H1 (cell line): ENCODE measurements at regions not wholly inside any gene's neighbourhood (a gene's known extent, or its start where the extent isn't known, plus 50 kb on each side); places are given as distances from the start of the nearest gene placed in this dataset.

Source experiments
- CTCF ChIA-PET: fragments of 300-600 bp; sonication (Branson Sonifier 250); formaldehyde crosslinking; loops from one replicate; lab custom pipeline; 2021; ENCODE audit not compliant: partially characterized antibody; lab: Charles Lee
- POLR2A ChIA-PET: fragments of 300-600 bp; sonication (Branson Sonifier 250); formaldehyde crosslinking; loops from one replicate; lab custom pipeline; 2021; ENCODE audit warnings: inconsistent platforms; ENCODE audit not compliant: partially characterized antibody; lab: Charles Lee
- DNase-seq, 2 experiments: peaks; one replicate each; pipeline versions ENCODE4 v3.0.0 to v3.0.0-alpha.2; 2010 to 2022; ENCODE audit warnings: low spot score in 2 of 2, low read depth in 1 of 2, mixed read lengths in 1 of 2
- FAIRE-seq: peaks from 2 replicates; lab custom pipeline; 2011; peaks lifted over from hg19 to GRCh38; lab: Jason Lieb, UNC
- H2AFZ ChIP-seq: 2 replicates; pipeline ENCODE4 v1.8.1; 2012; ENCODE audit warnings: low read length, inconsistent platforms
- H2AK5ac ChIP-seq: 2 replicates; pipeline ENCODE4 v1.6.1; 2013; ENCODE audit warnings: low read depth, low read length
- H2BK120ac ChIP-seq: replicated peaks from 2 replicates; pipeline ENCODE3; 2013; ENCODE audit warnings: low read depth, low read length, inconsistent platforms
- H2BK12ac ChIP-seq: 2 replicates; pipeline ENCODE4 v1.6.1; 2013; ENCODE audit warnings: low read depth, low read length
- H2BK15ac ChIP-seq: 2 replicates; pipeline ENCODE4 v1.6.1; 2013; ENCODE audit warnings: low read length
- H2BK20ac ChIP-seq: 2 replicates; pipeline ENCODE4 v1.6.1; 2013; ENCODE audit warnings: low read length
- H2BK5ac ChIP-seq: 2 replicates; pipeline ENCODE4 v1.6.1; 2013; ENCODE audit warnings: low read depth, low read length
- H3K14ac ChIP-seq: 2 replicates; pipeline ENCODE4 v1.6.1; 2013; ENCODE audit warnings: inconsistent platforms; ENCODE audit not compliant: insufficient read length
- H3K18ac ChIP-seq: 2 replicates; pipeline ENCODE4 v1.6.1; 2013; ENCODE audit warnings: low read length; ENCODE audit errors: extremely low read depth
- H3K23ac ChIP-seq: 2 replicates; pipeline ENCODE4 v1.6.1; 2013; ENCODE audit warnings: inconsistent platforms; ENCODE audit not compliant: insufficient read length
- H3K23me2 ChIP-seq: 2 replicates; pipeline ENCODE4 v1.6.1; 2013; ENCODE audit warnings: low read depth, low read length
- H3K27ac ChIP-seq: 2 replicates; pipeline ENCODE4 v1.6.1; 2011; ENCODE audit warnings: low read depth, low read length, inconsistent platforms
- H3K27me3 ChIP-seq, 4 experiments: replicated peaks in 1 of 4; 1 replicate in 1 of 4; 2 replicates in 3 of 4; pipeline versions ENCODE4 v1.6.1 to v1.8.1; 2011 to 2013; ENCODE audit warnings: low read length in 3 of 4, mild to moderate bottlenecking in 3 of 4, inconsistent platforms in 2 of 4, mixed read lengths in 2 of 4, moderate library complexity in 1 of 4; ENCODE audit not compliant: control insufficient read depth in 3 of 4, insufficient read depth in 3 of 4; ENCODE audit errors: extremely low read depth in 1 of 4
- H3K36me3 ChIP-seq, 4 experiments: 2 replicates each; pipeline versions ENCODE4 v1.6.1 to v1.8.1; 2011 to 2013; ENCODE audit warnings: mild to moderate bottlenecking in 4 of 4, low read length in 3 of 4, moderate library complexity in 2 of 4, control low read depth in 1 of 4, inconsistent platforms in 1 of 4; ENCODE audit not compliant: insufficient read depth in 4 of 4, control insufficient read depth in 2 of 4
- H3K4ac ChIP-seq: replicated peaks from 2 replicates; pipeline ENCODE3; 2013; ENCODE audit warnings: low read length, low read depth, mixed read lengths, inconsistent platforms; ENCODE audit not compliant: insufficient read length
- H3K4me1 ChIP-seq, 4 experiments: replicated peaks in 1 of 4; 1 replicate in 1 of 4; 2 replicates in 3 of 4; pipeline versions ENCODE4 v1.6.1 to v1.8.1; 2011 to 2013; ENCODE audit warnings: low read length in 3 of 4, inconsistent platforms in 2 of 4, mixed read lengths in 1 of 4; ENCODE audit not compliant: insufficient read depth in 4 of 4, control insufficient read depth in 3 of 4
- H3K4me2 ChIP-seq, 2 experiments: 2 replicates each; pipeline versions ENCODE4 v1.6.1 to v1.8.1; 2011 to 2013; ENCODE audit warnings: low read depth in 2 of 2, low read length in 2 of 2, control low read depth in 1 of 2, inconsistent platforms in 1 of 2, mild to moderate bottlenecking in 1 of 2; ENCODE audit not compliant: insufficient read depth in 1 of 2
- H3K4me3 ChIP-seq, 4 experiments: fragments of 200-600, 300-600 bp in 1 of 4; sonication (generic), shearing (Covaris generic), sonication (Bioruptor Twin) in 1 of 4; 2 replicates each; pipeline versions ENCODE4 v1.5.1 to v1.8.1; 2011 to 2016; ENCODE audit warnings: low read length in 4 of 4, low read depth in 3 of 4, control low read depth in 2 of 4, inconsistent platforms in 2 of 4, mild to moderate bottlenecking in 2 of 4, mixed read lengths in 1 of 4, moderate library complexity in 1 of 4; ENCODE audit not compliant: insufficient read depth in 2 of 4; ENCODE audit errors: extremely low read depth in 1 of 4
- H3K56ac ChIP-seq: replicated peaks from 2 replicates; pipeline ENCODE3; 2013; ENCODE audit warnings: low read depth, mild to moderate bottlenecking, mixed read lengths, low read length, inconsistent platforms; ENCODE audit not compliant: insufficient read length
- H3K79me1 ChIP-seq: 2 replicates; pipeline ENCODE4 v1.6.1; 2013; ENCODE audit warnings: low read depth, low read length, control low read depth
- H3K79me2 ChIP-seq, 2 experiments: 2 replicates each; pipeline versions ENCODE4 v1.6.1 to v1.8.1; 2012 to 2013; ENCODE audit warnings: low read length in 2 of 2, mild to moderate bottlenecking in 2 of 2, inconsistent platforms in 1 of 2; ENCODE audit not compliant: insufficient read depth in 2 of 2, control insufficient read depth in 1 of 2
- H3K9ac ChIP-seq, 4 experiments: replicated peaks in 1 of 4; 1 replicate in 1 of 4; 2 replicates in 3 of 4; pipeline versions ENCODE4 v1.6.1 to v1.8.1; 2011 to 2013; ENCODE audit warnings: low read depth in 3 of 4, low read length in 3 of 4, control low read depth in 2 of 4, mild to moderate bottlenecking in 2 of 4, moderate library complexity in 2 of 4, inconsistent platforms in 1 of 4; ENCODE audit errors: extremely low read depth in 1 of 4
- H3K9me3 ChIP-seq, 2 experiments: 2 replicates each; pipeline versions ENCODE4 v1.6.1 to v1.8.1; 2012 to 2013; ENCODE audit warnings: mild to moderate bottlenecking in 2 of 2, moderate library complexity in 2 of 2, control low read depth in 1 of 2, inconsistent platforms in 1 of 2, low read depth in 1 of 2, low read length in 1 of 2, mixed read lengths in 1 of 2; ENCODE audit not compliant: insufficient read depth in 2 of 2
- H4K20me1 ChIP-seq, 2 experiments: replicated peaks in 1 of 2; 2 replicates each; pipeline versions ENCODE3 to v1.8.1; 2011 to 2013; ENCODE audit warnings: inconsistent platforms in 2 of 2, low read length in 2 of 2, mild to moderate bottlenecking in 1 of 2; ENCODE audit not compliant: insufficient read depth in 2 of 2, control insufficient read depth in 1 of 2
- H4K5ac ChIP-seq: 2 replicates; pipeline ENCODE4 v1.6.1; 2013; ENCODE audit warnings: low read length, low read depth, mixed read lengths, inconsistent platforms; ENCODE audit not compliant: insufficient read length
- H4K8ac ChIP-seq: 2 replicates; pipeline ENCODE4 v1.8.0; 2013; ENCODE audit warnings: mild to moderate bottlenecking, moderate library complexity, low read length, inconsistent platforms; ENCODE audit not compliant: insufficient read depth; ENCODE audit errors: extremely low read depth
- H4K91ac ChIP-seq: replicated peaks from 2 replicates; pipeline ENCODE3; 2013; ENCODE audit warnings: low read length, mixed read lengths, inconsistent platforms; ENCODE audit not compliant: insufficient read length
- BCL11A ChIP-seq, 2 experiments: IDR thresholded peaks; one replicate each; pipeline ENCODE4 v1.6.1; 2011; ENCODE audit warnings: low read depth in 2 of 2, low read length in 2 of 2, mild to moderate bottlenecking in 2 of 2
- CEBPB ChIP-seq: IDR thresholded peaks from 2 replicates; pipeline ENCODE4 v1.6.1; 2012; ENCODE audit warnings: low read depth, low read length
- SP1 ChIP-seq: IDR thresholded peaks from 2 replicates; pipeline ENCODE4 v1.6.1; 2011; ENCODE audit warnings: low read depth, low read length
- TCF12 ChIP-seq: IDR thresholded peaks from 2 replicates; pipeline ENCODE4 v1.6.1; 2011; ENCODE audit warnings: low read depth, mild to moderate bottlenecking, low read length
- WGBS, 2 experiments: shearing (Covaris generic) in 1 of 2; methylation state at CpG; one replicate each; pipeline versions ENCODE4 v1.1.6 to v1.1.7; 2013 to 2015; ENCODE audit warnings: low lambda C conversion rate in 2 of 2, mixed read lengths in 2 of 2, inconsistent platforms in 1 of 2, low coverage in 1 of 2, missing lambda C conversion rate in 1 of 2; ENCODE audit not compliant: insufficient replicate concordance in 2 of 2, insufficient coverage in 1 of 2, insufficient read length in 1 of 2; ENCODE audit errors: extremely low coverage in 1 of 2, missing lambda C conversion rate in 1 of 2; 5-methylcytosine and 5-hydroxymethylcytosine counted together

DNA sequence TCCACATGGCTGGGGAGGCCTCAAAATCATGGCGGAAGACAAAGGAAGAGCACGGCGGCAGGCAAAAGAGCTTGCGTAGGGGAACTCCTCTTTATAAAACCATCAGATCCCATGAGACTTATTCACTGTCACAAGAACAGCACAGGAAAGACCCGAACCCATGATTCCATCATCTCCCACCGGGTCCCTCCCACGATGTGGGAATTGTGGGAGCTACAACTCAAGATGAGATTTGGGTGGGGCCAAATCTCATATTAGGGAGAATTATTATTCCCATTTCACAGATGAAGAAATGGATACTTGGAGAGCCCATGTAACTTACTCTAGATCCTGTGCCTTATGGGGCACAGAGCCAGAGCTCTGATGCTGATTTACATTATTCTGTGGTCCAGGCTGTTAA is 322.6 kb downstream of the PCNX1 start:
- Histone ChIP-seq H4K5ac (no peak overlapping the region), H2BK15ac (no peak overlapping the region), H4K91ac (no peak overlapping the region), H2BK20ac (no peak overlapping the region), H3K36me3 (no peaks in the 10 kb centered on the region), H3K4me1 (no peaks in the 10 kb centered on the region; a peak in 1 of 7 replicates), H3K18ac (no peak overlapping the region), H2BK12ac (no peak overlapping the region), H4K8ac (no peak overlapping the region), H3K27me3 (no peaks in the 10 kb centered on the region), H3K9me3 (no peaks in the 10 kb centered on the region), H3K79me2 (no peaks in the 10 kb centered on the region), H2AK5ac (no peak overlapping the region), H3K27ac (no peak overlapping the region), H3K23me2 (no peaks in the 10 kb centered on the region), H3K9ac (no peak overlapping the region), H3K14ac (no peak overlapping the region), H3K56ac (no peak overlapping the region), H2AFZ (no peak overlapping the region), H3K4me2 (no peak overlapping the region), H2BK120ac (no peak overlapping the region), H3K4ac (no peak overlapping the region), H3K23ac (no peak overlapping the region), H2BK5ac (no peak overlapping the region), H4K20me1 (no peaks in the 10 kb centered on the region), H3K4me3 (no peak overlapping the region), H3K79me1 (no peaks in the 10 kb centered on the region)
- 89% methylated on average over 7 of the region's 7 CpGs; no CpG with 5 or more reads in 1 of the 2 experiments for WGBS, 2 experiments
- no peak for DNase-seq
- ChIA-PET CTCF (interaction anchor here (0.6 to 2.7 kb wide), 5 partner anchors 13 to 85 kb away, joined by 3 to 12 read pairs (median 3); no protein-coding TSS in a partner anchor), POLR2A (no interaction called here)
- no peak for FAIRE-seq
- TF ChIP-seq SP1 = no peak
- no peak for TF ChIP-seq TCF12
- no peak for TF ChIP-seq BCL11A (IDR thresholded peaks at IDR 0.05; ENCODE audit: low read depth in 2 of 2, low read length in 2 of 2)
- TF ChIP-seq CEBPB = no peak
